WTC11 (cell line): ENCODE measurements at regions not wholly inside any gene's neighbourhood (a gene's known extent, or its start where the extent isn't known, plus 50 kb on each side); places are given as distances from the start of the nearest gene placed in this dataset.

Experiments used
- GABPB1 ChIP-seq: sonication (generic); formaldehyde crosslinking; IDR thresholded peaks from 2 replicates; pipeline ENCODE4 v1.8.1; 2023; ENCODE audit warnings: mild to moderate bottlenecking, missing genetic modification reagents
- KAT7 ChIP-seq: sonication (generic); formaldehyde crosslinking; IDR thresholded peaks from 2 replicates; pipeline ENCODE4 v1.8.1; 2023; ENCODE audit warnings: missing genetic modification reagents, mild to moderate bottlenecking, borderline replicate concordance
- MAX ChIP-seq: sonication (generic); formaldehyde crosslinking; IDR thresholded peaks from 2 replicates; pipeline ENCODE4 v1.8.0; 2022; ENCODE audit warnings: mild to moderate bottlenecking, missing genetic modification reagents
- SMAD3 ChIP-seq: sonication (generic); formaldehyde crosslinking; IDR thresholded peaks from 2 replicates; pipeline ENCODE4 v1.8.0; 2022; ENCODE audit warnings: missing genetic modification reagents, mild to moderate bottlenecking, borderline replicate concordance
- SP1 ChIP-seq: sonication (generic); formaldehyde crosslinking; conservative IDR thresholded peaks from 2 replicates; pipeline ENCODE4 v1.8.1; 2022; ENCODE audit warnings: missing genetic modification reagents
- TEAD4 ChIP-seq: sonication (generic); formaldehyde crosslinking; IDR thresholded peaks from 2 replicates; pipeline ENCODE4 v1.8.0; 2022; ENCODE audit warnings: mild to moderate bottlenecking, missing genetic modification reagents
- TP53 ChIP-seq: sonication (generic); formaldehyde crosslinking; IDR thresholded peaks from 2 replicates; pipeline ENCODE4 v1.8.1; 2023; ENCODE audit warnings: mild to moderate bottlenecking, missing genetic modification reagents
- ZBTB21 ChIP-seq: sonication (generic); formaldehyde crosslinking; IDR thresholded peaks from 2 replicates; pipeline ENCODE4 v1.8.1; 2023; ENCODE audit warnings: mild to moderate bottlenecking, missing genetic modification reagents, borderline replicate concordance
- TF ChIP-seq, protein P1 (sequence below): fragments of 200-600 bp; IDR thresholded peaks from 2 replicates; pipeline ENCODE4 v1.8.0; 2022; ENCODE audit warnings: antibody characterized with exemption
- TF ChIP-seq, protein P2 (sequence below): sonication (generic); formaldehyde crosslinking; IDR thresholded peaks from 2 replicates; pipeline ENCODE4 v1.8.1; 2023; ENCODE audit warnings: mild to moderate bottlenecking, missing genetic modification reagents, moderate library complexity
- TF ChIP-seq, protein P3 (sequence below): fragments of 250-450 bp; sonication (Bioruptor Pico); IDR thresholded peaks from 2 replicates; pipeline ENCODE4 v1.8.0; 2021; ENCODE audit warnings: mild to moderate bottlenecking

DNA sequence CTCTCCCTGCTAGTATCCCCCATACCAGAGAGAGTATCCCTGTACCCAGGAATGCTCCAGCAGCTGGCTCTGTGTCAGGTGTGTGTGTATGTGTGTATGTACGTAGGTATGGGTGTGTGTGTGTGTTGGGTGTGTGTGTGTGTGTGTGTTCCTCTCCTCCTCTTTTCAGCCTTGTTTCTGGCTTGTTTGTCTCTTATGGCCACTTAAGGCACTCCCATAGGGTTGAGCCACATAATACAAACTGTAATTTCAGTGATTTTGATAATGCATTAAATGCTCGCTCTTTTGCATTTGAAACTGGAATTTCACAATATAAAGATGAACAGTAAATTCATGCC, 80.8 kb upstream of the SH3PXD2B start:
- TF ChIP-seq, protein P1, sequence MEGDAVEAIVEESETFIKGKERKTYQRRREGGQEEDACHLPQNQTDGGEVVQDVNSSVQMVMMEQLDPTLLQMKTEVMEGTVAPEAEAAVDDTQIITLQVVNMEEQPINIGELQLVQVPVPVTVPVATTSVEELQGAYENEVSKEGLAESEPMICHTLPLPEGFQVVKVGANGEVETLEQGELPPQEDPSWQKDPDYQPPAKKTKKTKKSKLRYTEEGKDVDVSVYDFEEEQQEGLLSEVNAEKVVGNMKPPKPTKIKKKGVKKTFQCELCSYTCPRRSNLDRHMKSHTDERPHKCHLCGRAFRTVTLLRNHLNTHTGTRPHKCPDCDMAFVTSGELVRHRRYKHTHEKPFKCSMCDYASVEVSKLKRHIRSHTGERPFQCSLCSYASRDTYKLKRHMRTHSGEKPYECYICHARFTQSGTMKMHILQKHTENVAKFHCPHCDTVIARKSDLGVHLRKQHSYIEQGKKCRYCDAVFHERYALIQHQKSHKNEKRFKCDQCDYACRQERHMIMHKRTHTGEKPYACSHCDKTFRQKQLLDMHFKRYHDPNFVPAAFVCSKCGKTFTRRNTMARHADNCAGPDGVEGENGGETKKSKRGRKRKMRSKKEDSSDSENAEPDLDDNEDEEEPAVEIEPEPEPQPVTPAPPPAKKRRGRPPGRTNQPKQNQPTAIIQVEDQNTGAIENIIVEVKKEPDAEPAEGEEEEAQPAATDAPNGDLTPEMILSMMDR: no peak
- TF ChIP-seq GABPB1 (no peak), KAT7 (CRISPR knock-in tag) (no peak), ZBTB21 (no peak), SMAD3 (CRISPR knock-in tag) (no peak), TEAD4 (CRISPR knock-in tag) (no peak), MAX (no peak), SP1 (CRISPR knock-in tag) (no peak), TP53 (no peak)
- TF ChIP-seq, protein P2, sequence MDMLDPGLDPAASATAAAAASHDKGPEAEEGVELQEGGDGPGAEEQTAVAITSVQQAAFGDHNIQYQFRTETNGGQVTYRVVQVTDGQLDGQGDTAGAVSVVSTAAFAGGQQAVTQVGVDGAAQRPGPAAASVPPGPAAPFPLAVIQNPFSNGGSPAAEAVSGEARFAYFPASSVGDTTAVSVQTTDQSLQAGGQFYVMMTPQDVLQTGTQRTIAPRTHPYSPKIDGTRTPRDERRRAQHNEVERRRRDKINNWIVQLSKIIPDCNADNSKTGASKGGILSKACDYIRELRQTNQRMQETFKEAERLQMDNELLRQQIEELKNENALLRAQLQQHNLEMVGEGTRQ: no peak
- TF ChIP-seq, protein P3, sequence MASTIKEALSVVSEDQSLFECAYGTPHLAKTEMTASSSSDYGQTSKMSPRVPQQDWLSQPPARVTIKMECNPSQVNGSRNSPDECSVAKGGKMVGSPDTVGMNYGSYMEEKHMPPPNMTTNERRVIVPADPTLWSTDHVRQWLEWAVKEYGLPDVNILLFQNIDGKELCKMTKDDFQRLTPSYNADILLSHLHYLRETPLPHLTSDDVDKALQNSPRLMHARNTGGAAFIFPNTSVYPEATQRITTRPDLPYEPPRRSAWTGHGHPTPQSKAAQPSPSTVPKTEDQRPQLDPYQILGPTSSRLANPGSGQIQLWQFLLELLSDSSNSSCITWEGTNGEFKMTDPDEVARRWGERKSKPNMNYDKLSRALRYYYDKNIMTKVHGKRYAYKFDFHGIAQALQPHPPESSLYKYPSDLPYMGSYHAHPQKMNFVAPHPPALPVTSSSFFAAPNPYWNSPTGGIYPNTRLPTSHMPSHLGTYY: no peak
